ENCODE measurements at regions not wholly inside any gene's neighbourhood (a gene's known extent, or its start where the extent isn't known, plus 50 kb on each side); places are given as distances from the start of the nearest gene placed in this dataset.

GRCh38 chr9:105833271-105833975, 139.1 kb downstream of the TMEM38B start:
- TF ChIP-seq POLR2A (IDR thresholded peaks at IDR 0.05) (no peak), CTCF (IDR thresholded peaks at IDR 0.05) (no peak), EP300 (IDR thresholded peaks at IDR 0.05) (no peak)
